22Rv1 (cell line): ENCODE measurements at regions not wholly inside any gene's neighbourhood (a gene's known extent, or its start where the extent isn't known, plus 50 kb on each side); places are given as distances from the start of the nearest gene placed in this dataset.

Experiments
- CTCF ChIP-seq: fragments of 450-650 bp; IDR thresholded peaks from 2 replicates; pipeline ENCODE4 v1.5.1; 2017; ENCODE audit warnings: mild to moderate bottlenecking
- ZFX ChIP-seq: fragments of 450-650 bp; IDR thresholded peaks from 2 replicates; pipeline ENCODE4 v1.6.1; 2017; ENCODE audit warnings: antibody characterized with exemption, borderline replicate concordance

- TF ChIP-seq CTCF (no peak), ZFX (no peak)
Observed at GRCh38 chr21:23542097-23542496, 2065.2 kb downstream of the MRPL39 start.
